Loucy (cell line): ENCODE measurements at regions not wholly inside any gene's neighbourhood (a gene's known extent, or its start where the extent isn't known, plus 50 kb on each side); places are given as distances from the start of the nearest gene placed in this dataset.
"Not testable (repeated sequence)": the region's sequence is repeated elsewhere in the genome, so short reads cannot be mapped to it uniquely, and the experiment has no call there.

Experiments used
- H2AFZ ChIP-seq: fragments of 200-600 bp; sonication (generic); 2 replicates; pipeline ENCODE4 v1.6.0; 2016; ENCODE audit warnings: antibody characterized with exemption, mild to moderate bottlenecking, low read length, moderate library complexity
- H3F3A ChIP-seq: fragments of 200-600 bp; 2 replicates; pipeline ENCODE4 v1.6.0; 2016; ENCODE audit warnings: antibody characterized with exemption, low read depth, mild to moderate bottlenecking
- H3K27me3 ChIP-seq: fragments of 200-600 bp; sonication (generic); 2 replicates; pipeline ENCODE4 v1.6.1; 2014; ENCODE audit warnings: low read length, mild to moderate bottlenecking; ENCODE audit not compliant: insufficient read depth, poor library complexity, severe bottlenecking
- H3K36me3 ChIP-seq: fragments of 200-600 bp; sonication (generic); 2 replicates; pipeline ENCODE4 v1.6.1; 2016; ENCODE audit warnings: low read length; ENCODE audit not compliant: insufficient read depth
- H3K4me1 ChIP-seq: fragments of 200-600 bp; sonication (generic); 2 replicates; pipeline ENCODE4 v1.5.1; 2014; ENCODE audit warnings: low read length, mild to moderate bottlenecking; ENCODE audit not compliant: insufficient read depth, poor library complexity, severe bottlenecking
- H3K4me2 ChIP-seq: fragments of 200-600 bp; sonication (generic); 2 replicates; pipeline ENCODE4 v1.6.0; 2014; ENCODE audit warnings: antibody characterized with exemption, low read length, low read depth, mild to moderate bottlenecking; ENCODE audit not compliant: poor library complexity, severe bottlenecking
- H3K4me3 ChIP-seq: fragments of 200-600 bp; sonication (generic); 2 replicates; pipeline ENCODE4 v1.5.1; 2014; ENCODE audit warnings: low read length, mild to moderate bottlenecking, mixed read lengths; ENCODE audit not compliant: poor library complexity, severe bottlenecking
- H3K79me2 ChIP-seq: fragments of 200-600 bp; sonication (generic); 2 replicates; pipeline ENCODE4 v1.6.1; 2014; ENCODE audit warnings: low read length; ENCODE audit not compliant: insufficient read depth
- H3K9ac ChIP-seq: fragments of 200-600 bp; sonication (generic); 2 replicates; pipeline ENCODE4 v1.6.0; 2014; ENCODE audit warnings: mild to moderate bottlenecking, low read depth, low read length, moderate library complexity; ENCODE audit not compliant: poor library complexity, severe bottlenecking
- H3K9me2 ChIP-seq: fragments of 200-600 bp; sonication (generic); replicated peaks from 2 replicates; pipeline ENCODE4 v1.6.1; 2016; ENCODE audit warnings: low read depth, low read length, mixed read lengths
- H3K9me3 ChIP-seq: fragments of 200-600 bp; sonication (generic); 2 replicates; pipeline ENCODE4 v1.6.1; 2014; ENCODE audit warnings: mild to moderate bottlenecking, antibody characterized with exemption, low read length, low read depth; ENCODE audit not compliant: insufficient read depth
- H4K20me1 ChIP-seq: fragments of 200-600 bp; sonication (generic); 2 replicates; pipeline ENCODE4 v1.6.0; 2014; ENCODE audit warnings: antibody characterized with exemption, low read length, mild to moderate bottlenecking; ENCODE audit not compliant: insufficient read depth, poor library complexity, severe bottlenecking
- CTCF ChIP-seq: fragments of 200-600 bp; sonication (generic); conservative IDR thresholded peaks from 2 replicates; pipeline ENCODE4 v1.5.1; 2014; ENCODE audit warnings: mild to moderate bottlenecking, antibody characterized with exemption, low read length
- EZH2phosphoT487 ChIP-seq: fragments of 200-600 bp; IDR thresholded peaks from 2 replicates; pipeline ENCODE4 v1.6.1; 2018; ENCODE audit warnings: antibody characterized with exemption, mild to moderate bottlenecking, moderate library complexity, borderline replicate concordance

- no peak for TF ChIP-seq EZH2phosphoT487
- TF ChIP-seq CTCF, result no peak
- no peaks in the 10 kb centered on the region for H3K27me3 ChIP-seq
- H3K4me2 ChIP-seq, result no peak overlapping the region
- H3K9me2 ChIP-seq, result no peaks in the 10 kb centered on the region
- peaks cover 3% of the 10 kb centered on the region; the same call in 1 of the 2 replicates for H3K9me3 ChIP-seq
- no peak overlapping the region for H3K9ac ChIP-seq
- no peaks in the 10 kb centered on the region for H3K36me3 ChIP-seq
- no peak overlapping the region for H2AFZ ChIP-seq
- H3K4me1 ChIP-seq, result no peaks in the 10 kb centered on the region
- H3F3A ChIP-seq, result no peaks in the 10 kb centered on the region
- H3K79me2 ChIP-seq, result no peaks in the 10 kb centered on the region
- H4K20me1 ChIP-seq, result no peaks in the 10 kb centered on the region
- no peak overlapping the region for H3K4me3 ChIP-seq
Observed at GRCh38 chr17:22203208-22203715, 510.9 kb downstream of the KCNJ18 start.

- not testable (repeated sequence) for H3K4me3 ChIP-seq, H3K4me2 ChIP-seq, H3F3A ChIP-seq, H3K9ac ChIP-seq, H4K20me1 ChIP-seq, H3K36me3 ChIP-seq, H3K4me1 ChIP-seq, H3K9me3 ChIP-seq, H3K27me3 ChIP-seq, H3K79me2 ChIP-seq, H3K9me2 ChIP-seq, H2AFZ ChIP-seq
Observed at GRCh38 chr17:22204076-22204475, 511.8 kb downstream of the KCNJ18 start.

- H3K9ac ChIP-seq, H3K4me2 ChIP-seq, H3K4me1 ChIP-seq, H3K9me2 ChIP-seq, H3K4me3 ChIP-seq, H4K20me1 ChIP-seq, H3K9me3 ChIP-seq, H3K36me3 ChIP-seq, H3F3A ChIP-seq, H2AFZ ChIP-seq, H3K27me3 ChIP-seq, H3K79me2 ChIP-seq: not testable (repeated sequence)
Observed at GRCh38 chr17:22210212-22210611, 517.9 kb downstream of the KCNJ18 start.

- H3K9me3 ChIP-seq, H4K20me1 ChIP-seq, H3K36me3 ChIP-seq, H3K27me3 ChIP-seq, H3K4me1 ChIP-seq, H3K4me3 ChIP-seq, H3K9me2 ChIP-seq, H2AFZ ChIP-seq, H3F3A ChIP-seq, H3K4me2 ChIP-seq, H3K9ac ChIP-seq, H3K79me2 ChIP-seq: not testable (repeated sequence)
Observed at GRCh38 chr17:22213169-22213568, 520.8 kb downstream of the KCNJ18 start.

GRCh38 chr17:22217135-22217534 lies 524.8 kb downstream of the KCNJ18 start:
- Histone ChIP-seq H3F3A (no peaks in the 10 kb centered on the region), H3K4me3 (no peak overlapping the region), H4K20me1 (no peaks in the 10 kb centered on the region), H3K27me3 (no peaks in the 10 kb centered on the region), H3K36me3 (no peaks in the 10 kb centered on the region), H3K4me1 (no peaks in the 10 kb centered on the region), H3K79me2 (no peaks in the 10 kb centered on the region), H3K9me2 (no peaks in the 10 kb centered on the region), H2AFZ (no peak overlapping the region), H3K9ac (no peak overlapping the region), H3K9me3 (peaks cover 2% of the 10 kb centered on the region; the same call in 1 of the 2 replicates), H3K4me2 (no peak overlapping the region)
- TF ChIP-seq CTCF (no peak), EZH2phosphoT487 (no peak)
